SH-SY5Y (cell line): ENCODE measurements at regions not wholly inside any gene's neighbourhood (a gene's known extent, or its start where the extent isn't known, plus 50 kb on each side); places are given as distances from the start of the nearest gene placed in this dataset.

Source experiments
- GATA2 ChIP-seq: IDR thresholded peaks from 2 replicates; pipeline ENCODE4 v1.6.1; 2011; ENCODE audit warnings: mild to moderate bottlenecking, low read depth, low read length
- GATA3 ChIP-seq: IDR thresholded peaks from 2 replicates; pipeline ENCODE4 v1.6.1; 2011; ENCODE audit warnings: low read depth, mild to moderate bottlenecking, low read length, moderate library complexity

DNA sequence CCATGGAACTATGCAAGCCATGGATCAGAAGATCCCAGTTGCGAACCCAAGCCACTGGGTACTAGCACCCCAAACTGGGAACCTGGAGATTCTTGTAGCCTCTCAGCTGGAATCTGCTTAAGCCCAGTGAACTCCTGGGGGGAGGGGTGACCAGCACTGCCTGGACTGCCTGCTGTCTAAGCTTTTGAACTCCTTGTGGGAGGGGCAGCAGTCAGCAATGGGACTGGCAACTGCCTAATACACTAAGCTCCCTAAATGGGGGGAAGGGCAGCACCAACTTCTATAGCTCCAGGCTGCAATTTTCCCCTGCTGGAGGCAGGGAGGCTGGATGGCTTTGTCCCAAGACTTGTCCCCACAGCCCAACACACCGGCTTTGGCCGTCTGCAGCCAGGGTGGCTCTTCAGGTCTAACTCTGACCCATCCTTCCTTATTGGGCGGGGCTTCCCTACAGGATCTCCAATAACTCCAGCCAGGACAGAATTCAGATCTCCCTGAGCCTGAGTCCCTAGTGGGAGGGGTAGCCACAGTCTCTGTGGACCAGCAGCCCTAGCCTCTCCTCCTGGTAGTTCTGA lies 485.1 kb downstream of the SOX5 start:
- TF ChIP-seq GATA2 (no peak), GATA3 (no peak)
